Activated T-cell treated with anti-CD3 and anti-CD28 coated beads, Interleukin-2, amount 50 U/mL, for 24 hours (primary cell): ENCODE measurements at regions not wholly inside any gene's neighbourhood (a gene's known extent, or its start where the extent isn't known, plus 50 kb on each side); places are given as distances from the start of the nearest gene placed in this dataset.

ENCODE experiments used
- DNase-seq: peaks from one replicate; pipeline ENCODE4 v3.0.0-alpha.2; 2020
- H3K27ac Mint-ChIP-seq: 2 replicates; pipeline ENCODE4 v1.8.0; 2020; ENCODE audit warnings: mild to moderate bottlenecking, mixed read lengths
- H3K27me3 Mint-ChIP-seq: 2 replicates; pipeline ENCODE4 v1.8.0; 2020; ENCODE audit warnings: mixed read lengths
- H3K36me3 Mint-ChIP-seq: 2 replicates; pipeline ENCODE4 v1.8.0; 2020; ENCODE audit warnings: low read depth, mixed read lengths
- H3K4me1 Mint-ChIP-seq: 2 replicates; pipeline ENCODE4 v1.8.0; 2020; ENCODE audit warnings: low read depth, mixed read lengths
- H3K4me3 Mint-ChIP-seq: 2 replicates; pipeline ENCODE4 v1.8.0; 2020; ENCODE audit warnings: mild to moderate bottlenecking, moderate library complexity, mixed read lengths
- H3K9me3 Mint-ChIP-seq: 2 replicates; pipeline ENCODE4 v1.8.0; 2020; ENCODE audit warnings: mixed read lengths

DNA sequence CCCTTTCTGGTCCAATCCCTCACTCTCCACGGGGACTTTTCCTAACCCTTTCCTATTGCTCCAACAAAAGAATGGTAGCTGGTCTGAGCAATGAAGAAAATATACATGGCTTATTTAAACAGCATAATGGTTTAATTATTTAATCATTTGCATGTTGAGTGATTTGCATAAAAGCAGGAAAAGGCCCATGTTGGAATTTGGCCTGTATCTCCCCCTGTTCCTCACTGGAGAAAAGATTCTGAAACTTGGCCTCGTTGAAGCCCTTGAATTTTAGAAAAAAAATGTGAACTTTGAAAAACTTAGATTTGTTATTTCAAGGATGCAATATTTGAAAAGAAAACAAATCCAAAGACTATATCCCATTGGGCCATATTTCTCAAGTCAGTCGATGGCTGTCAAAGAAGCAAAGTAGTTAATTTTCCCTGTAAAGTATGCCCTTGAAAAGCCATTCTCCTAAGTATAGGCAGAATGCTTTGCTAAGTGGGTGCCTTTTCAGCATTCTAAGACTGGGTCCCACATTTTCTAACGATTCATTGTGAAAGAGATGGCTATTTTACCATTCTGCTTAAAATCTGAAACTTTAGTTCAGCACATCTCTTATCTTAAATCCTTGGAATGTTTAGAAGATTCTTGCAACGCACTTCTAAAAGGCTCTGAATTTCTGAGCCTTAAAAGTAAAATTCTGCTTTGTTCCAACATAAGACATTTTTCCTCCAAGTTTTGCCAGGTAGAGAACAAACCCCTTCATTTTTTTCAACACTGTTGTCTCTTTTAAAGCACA is 428.8 kb downstream of the ARHGEF28 start:
- Mint-ChIP-seq H3K27ac (no peak overlapping the region), H3K4me1 (no peaks in the 10 kb centered on the region)

GRCh38 chr5:74054139-74054538 is 428.1 kb downstream of the ARHGEF28 start:
- Mint-ChIP-seq H3K36me3 (no peaks in the 10 kb centered on the region), H3K4me3 (no peak overlapping the region), H3K9me3 (no peaks in the 10 kb centered on the region), H3K4me1 (no peaks in the 10 kb centered on the region), H3K27ac (no peak overlapping the region), H3K27me3 (peaks cover 22% of the 10 kb centered on the region)
- no peak for DNase-seq

More for the DNA sequence above, 428.8 kb downstream of the ARHGEF28 start:
- Mint-ChIP-seq H3K9me3 (no peaks in the 10 kb centered on the region), H3K4me3 (no peak overlapping the region), H3K36me3 (no peaks in the 10 kb centered on the region), H3K27me3 (peaks cover 19% of the 10 kb centered on the region)
- DNase-seq: no peak

GRCh38 chr5:74052441-74053221 is 426.6 kb downstream of the ARHGEF28 start:
- no peaks in the 10 kb centered on the region for H3K36me3 Mint-ChIP-seq
- H3K9me3 Mint-ChIP-seq: no peaks in the 10 kb centered on the region
- no peak for DNase-seq
- H3K4me3 Mint-ChIP-seq: no peak overlapping the region
- no peaks in the 10 kb centered on the region for H3K4me1 Mint-ChIP-seq
- H3K27me3 Mint-ChIP-seq: peaks cover 28% of the 10 kb centered on the region
- no peak overlapping the region for H3K27ac Mint-ChIP-seq

DNA sequence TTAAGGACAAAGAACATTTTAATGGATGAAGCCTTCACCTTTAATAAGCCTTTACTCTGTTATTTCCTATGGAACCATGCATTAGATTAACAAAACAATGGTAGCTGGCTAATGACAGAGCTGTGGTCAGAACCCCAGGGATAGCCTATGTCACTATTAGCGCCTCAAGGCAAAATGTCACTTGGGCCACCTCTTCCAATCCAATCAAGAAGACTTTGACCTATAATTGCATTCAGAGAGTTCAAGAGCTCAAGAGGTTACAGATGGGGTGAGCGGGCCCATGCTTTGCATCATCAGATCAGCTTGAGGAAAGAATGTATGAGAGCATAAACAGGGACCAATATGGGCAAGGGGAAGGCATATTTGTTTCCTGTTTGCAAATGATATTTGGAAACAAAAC is 425.1 kb downstream of the ARHGEF28 start:
- DNase-seq: no peak
- H3K9me3 Mint-ChIP-seq: no peaks in the 10 kb centered on the region
- H3K36me3 Mint-ChIP-seq: no peaks in the 10 kb centered on the region
- no peak overlapping the region for H3K4me3 Mint-ChIP-seq
- H3K4me1 Mint-ChIP-seq: no peaks in the 10 kb centered on the region
- peaks cover 28% of the 10 kb centered on the region for H3K27me3 Mint-ChIP-seq
- H3K27ac Mint-ChIP-seq: no peak overlapping the region

DNA sequence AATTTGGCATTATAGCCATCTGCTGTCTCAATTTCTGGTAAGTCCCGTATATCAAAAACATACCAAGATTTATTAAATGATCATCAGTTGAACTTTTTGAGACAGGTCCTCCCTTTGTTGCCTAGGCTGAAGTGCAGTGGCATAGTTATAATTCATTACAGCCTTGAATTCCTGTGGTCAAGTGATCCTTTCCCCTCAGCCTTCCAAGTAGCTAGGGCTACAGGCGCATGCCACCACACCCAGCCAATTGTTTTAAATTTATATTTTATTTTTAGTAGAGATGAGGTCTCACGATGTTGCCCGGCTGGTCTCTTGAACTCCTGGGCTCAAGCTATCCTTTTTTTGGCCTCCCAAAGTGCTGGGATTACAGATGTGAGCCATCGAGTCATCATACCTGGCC is 418.9 kb downstream of the ARHGEF28 start:
- DNase-seq: no peak
- H3K27ac Mint-ChIP-seq: no peak overlapping the region
- H3K9me3 Mint-ChIP-seq: no peaks in the 10 kb centered on the region
- no peak overlapping the region for H3K4me3 Mint-ChIP-seq
- no peaks in the 10 kb centered on the region for H3K4me1 Mint-ChIP-seq
- no peaks in the 10 kb centered on the region for H3K36me3 Mint-ChIP-seq
- H3K27me3 Mint-ChIP-seq: peaks cover 18% of the 10 kb centered on the region

DNA sequence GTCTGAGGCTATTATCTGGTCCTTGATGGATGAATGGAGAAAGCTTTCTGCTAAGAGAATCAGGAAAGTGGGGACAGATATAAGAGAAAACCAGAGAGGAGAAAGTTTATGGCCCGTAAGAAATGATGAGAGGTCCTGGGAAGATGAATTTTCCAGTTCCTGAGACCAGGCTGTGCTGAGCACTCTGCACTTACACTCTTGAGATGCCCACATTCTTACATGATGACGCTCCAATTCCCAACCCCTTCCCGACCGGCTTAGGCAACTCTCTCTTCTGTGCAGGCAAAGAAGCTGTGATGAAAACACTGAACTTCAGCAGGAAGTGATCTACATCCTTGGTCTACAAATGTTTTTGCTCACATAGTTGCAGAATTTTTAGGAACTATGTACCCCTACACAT is 417.0 kb downstream of the ARHGEF28 start:
- no peak overlapping the region for H3K4me3 Mint-ChIP-seq

DNA sequence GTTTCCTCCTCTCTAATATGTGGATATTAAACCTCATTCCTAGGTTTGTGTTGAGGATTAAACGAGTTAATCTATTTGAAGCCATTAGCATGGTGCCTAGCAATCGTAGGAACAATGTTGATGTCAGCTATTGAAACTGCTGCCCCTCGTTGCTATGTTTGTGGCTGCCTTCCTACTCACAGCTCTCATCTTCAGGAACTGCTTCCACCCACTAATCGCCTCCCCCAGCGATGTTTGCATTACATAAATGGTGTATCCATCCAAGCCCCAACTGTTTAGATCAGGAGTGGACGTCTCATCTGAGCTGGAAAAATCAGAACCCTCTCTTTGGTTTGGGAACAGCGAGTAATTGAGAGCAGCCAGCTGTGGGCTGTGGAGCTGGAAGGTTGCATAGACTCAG is 416.6 kb downstream of the ARHGEF28 start:
- Mint-ChIP-seq H3K4me3 (no peak overlapping the region), H3K9me3 (no peaks in the 10 kb centered on the region), H3K36me3 (no peaks in the 10 kb centered on the region), H3K4me1 (no peaks in the 10 kb centered on the region), H3K27ac (no peak overlapping the region), H3K27me3 (peaks cover 10% of the 10 kb centered on the region)
- DNase-seq: no peak

More for the DNA sequence above, 417.0 kb downstream of the ARHGEF28 start:
- Mint-ChIP-seq H3K27me3 (peaks cover 10% of the 10 kb centered on the region), H3K36me3 (no peaks in the 10 kb centered on the region), H3K27ac (no peak overlapping the region), H3K4me1 (no peaks in the 10 kb centered on the region), H3K9me3 (no peaks in the 10 kb centered on the region)
- DNase-seq: no peak

- no peak for DNase-seq
- no peaks in the 10 kb centered on the region for H3K4me1 Mint-ChIP-seq
- no peak overlapping the region for H3K27ac Mint-ChIP-seq
- peaks cover 10% of the 10 kb centered on the region for H3K27me3 Mint-ChIP-seq
- H3K9me3 Mint-ChIP-seq: no peaks in the 10 kb centered on the region
- no peak overlapping the region for H3K4me3 Mint-ChIP-seq
- H3K36me3 Mint-ChIP-seq: no peaks in the 10 kb centered on the region
Measured at GRCh38 chr5:74041913-74042312, 415.9 kb downstream of the ARHGEF28 start.

DNA sequence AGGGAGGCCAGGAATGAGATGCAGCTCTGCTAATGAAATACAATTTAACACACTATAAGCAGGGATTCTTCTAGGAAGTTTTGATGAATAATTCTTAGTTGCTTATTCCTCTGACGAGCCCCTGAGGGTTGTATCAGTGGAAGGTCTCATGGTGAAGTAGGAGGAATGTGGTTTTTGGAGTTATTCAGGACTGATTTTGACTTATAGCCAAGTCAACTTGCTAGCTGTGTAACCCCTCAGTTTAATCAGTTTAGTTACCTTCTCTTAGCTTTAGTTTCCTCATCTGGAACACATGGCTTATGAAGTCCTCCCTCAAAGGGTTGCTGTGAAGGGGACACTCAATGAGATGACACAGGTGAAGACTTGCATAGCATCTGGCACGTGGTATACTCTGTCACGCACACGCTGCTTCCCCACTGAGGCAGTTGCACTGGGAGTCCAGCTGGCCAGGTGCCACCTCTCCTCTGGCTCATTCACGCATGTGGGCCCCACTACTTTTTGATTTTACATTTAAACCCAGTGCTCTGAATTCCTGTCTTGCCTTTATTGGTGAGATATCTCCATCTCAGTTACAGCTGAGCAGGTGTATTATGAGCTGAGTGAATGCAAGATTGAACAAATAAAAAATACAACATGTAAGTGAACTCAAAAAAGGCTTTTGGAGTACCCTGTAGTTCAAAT is 415.0 kb downstream of the ARHGEF28 start:
- Mint-ChIP-seq H3K9me3 (no peaks in the 10 kb centered on the region), H3K4me1 (no peaks in the 10 kb centered on the region), H3K4me3 (no peak overlapping the region), H3K27ac (no peak overlapping the region), H3K27me3 (peaks cover 10% of the 10 kb centered on the region), H3K36me3 (no peaks in the 10 kb centered on the region)
- no peak for DNase-seq

DNA sequence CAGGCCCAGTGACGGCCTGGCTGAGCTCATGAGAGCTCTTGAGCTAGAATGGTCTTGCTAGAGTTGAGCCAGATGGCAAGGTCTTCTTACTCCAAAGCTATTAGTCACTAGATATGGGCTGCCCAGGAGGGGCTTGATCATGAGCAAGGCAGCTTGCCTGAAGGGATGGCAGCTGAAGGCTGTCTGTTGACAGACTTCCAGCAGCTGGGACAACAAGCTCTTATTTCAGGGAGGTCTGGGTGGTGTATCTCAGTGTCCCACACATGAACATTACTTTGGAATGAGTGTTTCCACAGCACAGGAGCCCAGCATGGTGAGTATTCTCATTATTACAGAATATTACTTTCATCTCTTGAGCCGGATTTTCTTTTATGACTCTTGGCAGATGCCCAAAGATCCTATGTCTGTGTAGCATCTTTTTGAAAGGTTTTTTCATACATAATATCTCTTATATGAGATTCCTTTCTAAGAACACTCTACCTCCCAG is 414.1 kb downstream of the ARHGEF28 start:
- Mint-ChIP-seq H3K4me1 (peaks cover 5% of the 10 kb centered on the region), H3K9me3 (no peaks in the 10 kb centered on the region), H3K4me3 (no peak overlapping the region), H3K27me3 (peaks cover 10% of the 10 kb centered on the region), H3K27ac (no peak overlapping the region), H3K36me3 (no peaks in the 10 kb centered on the region)
- no peak for DNase-seq

DNA sequence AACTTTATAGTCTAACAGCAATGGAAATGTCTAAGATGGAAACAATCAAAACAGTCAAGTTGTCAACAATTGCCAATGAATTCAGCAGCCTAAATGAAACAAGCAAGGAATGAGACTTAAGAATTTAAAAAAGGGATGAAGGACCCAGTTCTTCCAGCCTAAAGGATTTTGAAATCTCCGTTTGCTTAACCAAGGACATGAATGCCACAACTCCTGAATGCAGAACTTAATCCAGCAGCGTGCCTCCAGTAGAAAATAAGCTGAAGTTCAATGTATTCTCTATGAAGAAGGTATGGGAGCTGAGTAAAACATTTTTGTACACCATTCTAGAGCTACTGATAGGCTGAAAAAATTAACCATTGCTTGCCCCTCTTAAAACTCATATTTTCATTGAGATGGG is 411.3 kb downstream of the ARHGEF28 start:
- no peak overlapping the region for H3K4me3 Mint-ChIP-seq
- no peak overlapping the region for H3K27ac Mint-ChIP-seq
- no peak for DNase-seq
- no peaks in the 10 kb centered on the region for H3K36me3 Mint-ChIP-seq
- H3K27me3 Mint-ChIP-seq: peaks cover 10% of the 10 kb centered on the region
- peaks cover 8% of the 10 kb centered on the region for H3K4me1 Mint-ChIP-seq
- no peaks in the 10 kb centered on the region for H3K9me3 Mint-ChIP-seq

- Mint-ChIP-seq H3K36me3 (no peaks in the 10 kb centered on the region), H3K4me1 (peaks cover 8% of the 10 kb centered on the region), H3K27me3 (peaks cover 19% of the 10 kb centered on the region), H3K4me3 (no peak overlapping the region), H3K9me3 (no peaks in the 10 kb centered on the region), H3K27ac (no peak overlapping the region)
- no peak for DNase-seq
Measured at GRCh38 chr5:74035521-74035937, 409.5 kb downstream of the ARHGEF28 start.

DNA sequence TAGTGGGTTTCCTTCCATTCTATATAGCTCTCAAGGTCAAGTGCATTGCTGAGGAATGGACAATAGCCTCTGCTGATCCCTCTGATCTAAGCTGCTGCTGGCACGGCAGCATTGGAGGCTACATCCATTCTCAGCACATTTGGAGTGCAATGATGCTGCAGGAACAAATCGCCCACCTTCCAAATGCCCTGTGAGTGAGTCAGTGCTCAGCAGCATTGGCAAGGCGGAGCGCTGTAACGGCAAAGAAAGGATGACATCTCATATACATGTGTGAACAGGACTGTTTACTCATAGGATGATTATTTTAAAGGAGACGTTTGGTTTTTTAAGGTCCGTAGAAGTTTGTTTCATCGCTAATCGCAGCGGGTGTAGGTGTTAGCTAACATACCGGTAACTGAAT is 408.7 kb downstream of the ARHGEF28 start:
- DNase-seq: no peak
- Mint-ChIP-seq H3K9me3 (no peaks in the 10 kb centered on the region), H3K36me3 (no peaks in the 10 kb centered on the region), H3K4me3 (no peak overlapping the region), H3K27me3 (peaks cover 27% of the 10 kb centered on the region), H3K27ac (no peak overlapping the region), H3K4me1 (peaks cover 8% of the 10 kb centered on the region)

GRCh38 chr5:74032617-74033016 is 406.6 kb downstream of the ARHGEF28 start:
- Mint-ChIP-seq H3K27ac (no peak overlapping the region), H3K27me3 (peaks cover 31% of the 10 kb centered on the region), H3K4me3 (no peak overlapping the region), H3K9me3 (no peaks in the 10 kb centered on the region), H3K4me1 (peaks cover 8% of the 10 kb centered on the region), H3K36me3 (no peaks in the 10 kb centered on the region)
- DNase-seq: no peak
